ENCODE measurements at regions not wholly inside any gene's neighbourhood (a gene's known extent, or its start where the extent isn't known, plus 50 kb on each side); places are given as distances from the start of the nearest gene placed in this dataset.

GRCh38 chr7:57384380-57384779 is 65.6 kb upstream of the ZNF716 start:
- no peak overlapping the region for H3K18ac ChIP-seq (ENCODE audit: extremely low read depth, low read length)
- no peak overlapping the region for H2BK20ac ChIP-seq (ENCODE audit: low read length)
- TF ChIP-seq SP2 (IDR thresholded peaks at IDR 0.05; ENCODE audit: low read length), result no peak
- no peak overlapping the region for H3K27ac ChIP-seq (ENCODE audit: low read depth, low read length)
- H3K4me3 ChIP-seq (ENCODE audit: extremely low read depth in 1 of 4, insufficient read depth in 2 of 4, low read depth in 3 of 4, low read length in 4 of 4), result no peak overlapping the region
- H3K4me1 ChIP-seq (replicated peaks in 1 of 4; ENCODE audit: control insufficient read depth in 3 of 4, insufficient read depth in 4 of 4, low read length in 3 of 4), result no peaks in the 10 kb centered on the region
- H4K91ac ChIP-seq (replicated peaks; ENCODE audit: insufficient read length, low read length), result no peak overlapping the region
- no peak overlapping the region for H2BK12ac ChIP-seq (ENCODE audit: low read depth, low read length)
- no peaks in the 10 kb centered on the region for H3K23me2 ChIP-seq (ENCODE audit: low read depth, low read length)
- no peak overlapping the region for H2BK5ac ChIP-seq (ENCODE audit: low read depth, low read length)
- H4K8ac ChIP-seq (ENCODE audit: extremely low read depth, insufficient read depth, low read length), result no peak overlapping the region
- H3K4me2 ChIP-seq (ENCODE audit: insufficient read depth in 1 of 2, low read depth in 2 of 2, low read length in 2 of 2), result no peak overlapping the region
- WGBS, 2 experiments (ENCODE audit: extremely low coverage in 1 of 2, insufficient coverage in 1 of 2, insufficient read length in 1 of 2, insufficient replicate concordance in 2 of 2, low coverage in 1 of 2, low lambda C conversion rate in 2 of 2, missing lambda C conversion rate in 1 of 2), result 79% methylated on average over 9 of the region's 9 CpGs; no CpG with 5 or more reads in 1 of the 2 experiments
- no peak overlapping the region for H2BK15ac ChIP-seq (ENCODE audit: low read length)
- no peaks in the 10 kb centered on the region for H3K79me1 ChIP-seq (ENCODE audit: low read depth, low read length)
- H3K36me3 ChIP-seq (ENCODE audit: control insufficient read depth in 2 of 4, insufficient read depth in 4 of 4, low read length in 3 of 4), result no peaks in the 10 kb centered on the region
- no peak overlapping the region for H4K5ac ChIP-seq (ENCODE audit: insufficient read length, low read depth, low read length)
- POLR2A ChIA-PET (ENCODE audit: partially characterized antibody), result no interaction called here
- DNase-seq (ENCODE audit: low read depth in 1 of 2, low spot score in 2 of 2) (no peak), FAIRE-seq (no peak)
- CTCF ChIA-PET (ENCODE audit: partially characterized antibody), result interaction anchor here (0.6 kb wide), 1 partner anchor 793 kb away, joined by 3 read pairs; no protein-coding TSS in a partner anchor
- H3K56ac ChIP-seq (replicated peaks; ENCODE audit: insufficient read length, low read depth, low read length), result no peak overlapping the region
- peaks cover 76 to 90% of the 10 kb centered on the region in 2 experiments for H3K9me3 ChIP-seq (ENCODE audit: insufficient read depth in 2 of 2, low read depth in 1 of 2, low read length in 1 of 2)
- no peak overlapping the region for H3K23ac ChIP-seq (ENCODE audit: insufficient read length)
- no peak overlapping the region for H3K14ac ChIP-seq (ENCODE audit: insufficient read length)
- H3K79me2 ChIP-seq (ENCODE audit: control insufficient read depth in 1 of 2, insufficient read depth in 2 of 2, low read length in 2 of 2), result no peaks in the 10 kb centered on the region
- H2BK120ac ChIP-seq (replicated peaks; ENCODE audit: low read depth, low read length), result no peak overlapping the region
- no peak overlapping the region for H3K9ac ChIP-seq (replicated peaks in 1 of 4; ENCODE audit: extremely low read depth in 1 of 4, low read depth in 3 of 4, low read length in 3 of 4)
- H3K27me3 ChIP-seq (replicated peaks in 1 of 4; ENCODE audit: control insufficient read depth in 3 of 4, extremely low read depth in 1 of 4, insufficient read depth in 3 of 4, low read length in 3 of 4), result no peaks in the 10 kb centered on the region
- no peak overlapping the region for H2AFZ ChIP-seq (ENCODE audit: low read length)
- H3K4ac ChIP-seq (replicated peaks; ENCODE audit: insufficient read length, low read depth, low read length), result no peak overlapping the region
- H2AK5ac ChIP-seq (ENCODE audit: low read depth, low read length), result no peak overlapping the region
- no peaks in the 10 kb centered on the region for H4K20me1 ChIP-seq (replicated peaks in 1 of 2; ENCODE audit: control insufficient read depth in 1 of 2, insufficient read depth in 2 of 2, low read length in 2 of 2)

Measured in H1 (cell line).